Astrocyte (in vitro differentiated cells and primary cell): ENCODE measurements at regions not wholly inside any gene's neighbourhood (a gene's known extent, or its start where the extent isn't known, plus 50 kb on each side); places are given as distances from the start of the nearest gene placed in this dataset.

Experiments used
- EZH2 ChIP-seq: IDR thresholded peaks from 2 replicates; pipeline ENCODE4 v1.6.1; 2012; ENCODE audit warnings: mild to moderate bottlenecking, low read length, inconsistent platforms; ENCODE audit not compliant: insufficient read depth
- TF ChIP-seq, protein P1 (sequence below): IDR thresholded peaks from 2 replicates; pipeline ENCODE4 v1.5.1; 2011; ENCODE audit warnings: low read depth, mild to moderate bottlenecking, inconsistent platforms, low read length, moderate library complexity; ENCODE audit not compliant: insufficient read depth

DNA sequence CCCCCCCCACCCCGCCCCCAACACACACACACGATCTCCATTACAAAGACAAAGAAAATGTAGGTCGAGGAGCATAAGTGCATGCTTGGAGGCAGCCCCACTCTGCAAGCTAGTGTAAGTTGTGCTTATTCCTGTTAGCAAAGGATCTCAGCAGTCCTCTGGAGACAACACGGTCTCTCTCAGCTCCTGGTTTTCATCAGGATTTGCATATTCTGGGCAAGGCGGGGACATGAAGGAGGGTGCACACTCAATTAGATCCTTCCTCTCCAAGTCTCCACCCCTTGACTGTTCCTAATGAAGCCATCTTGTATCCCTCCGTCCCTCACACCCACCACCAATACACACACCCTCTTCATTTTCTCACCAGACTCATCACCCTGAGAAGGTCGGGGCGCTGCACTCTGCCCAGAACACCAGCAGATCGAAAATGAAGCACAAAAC is 63.8 kb downstream of the MRPL46 start:
- TF ChIP-seq, protein P1, sequence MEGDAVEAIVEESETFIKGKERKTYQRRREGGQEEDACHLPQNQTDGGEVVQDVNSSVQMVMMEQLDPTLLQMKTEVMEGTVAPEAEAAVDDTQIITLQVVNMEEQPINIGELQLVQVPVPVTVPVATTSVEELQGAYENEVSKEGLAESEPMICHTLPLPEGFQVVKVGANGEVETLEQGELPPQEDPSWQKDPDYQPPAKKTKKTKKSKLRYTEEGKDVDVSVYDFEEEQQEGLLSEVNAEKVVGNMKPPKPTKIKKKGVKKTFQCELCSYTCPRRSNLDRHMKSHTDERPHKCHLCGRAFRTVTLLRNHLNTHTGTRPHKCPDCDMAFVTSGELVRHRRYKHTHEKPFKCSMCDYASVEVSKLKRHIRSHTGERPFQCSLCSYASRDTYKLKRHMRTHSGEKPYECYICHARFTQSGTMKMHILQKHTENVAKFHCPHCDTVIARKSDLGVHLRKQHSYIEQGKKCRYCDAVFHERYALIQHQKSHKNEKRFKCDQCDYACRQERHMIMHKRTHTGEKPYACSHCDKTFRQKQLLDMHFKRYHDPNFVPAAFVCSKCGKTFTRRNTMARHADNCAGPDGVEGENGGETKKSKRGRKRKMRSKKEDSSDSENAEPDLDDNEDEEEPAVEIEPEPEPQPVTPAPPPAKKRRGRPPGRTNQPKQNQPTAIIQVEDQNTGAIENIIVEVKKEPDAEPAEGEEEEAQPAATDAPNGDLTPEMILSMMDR = no peak
- no peak for TF ChIP-seq EZH2
